HG03439 (cell line): ENCODE measurements at regions not wholly inside any gene's neighbourhood (a gene's known extent, or its start where the extent isn't known, plus 50 kb on each side); places are given as distances from the start of the nearest gene placed in this dataset.
"Not testable (repeated sequence)": the region's sequence is repeated elsewhere in the genome, so short reads cannot be mapped to it uniquely, and the experiment has no call there.

ENCODE experiments used
- ATAC-seq: cut with Tn5 transposase; IDR thresholded peaks from one replicate; pipeline ENCODE4 v1.9.1; 2021; ENCODE audit warnings: mild to moderate bottlenecking, moderate library complexity; ENCODE audit not compliant: unreplicated experiment

- ATAC-seq, result no peak
These were observed 621.9 kb upstream of the SPRY2 start for GRCh38 chr13:80962855-80963254.

GRCh38 chr13:80962173-80962572 lies 621.2 kb upstream of the SPRY2 start:
- ATAC-seq, result no peak

DNA sequence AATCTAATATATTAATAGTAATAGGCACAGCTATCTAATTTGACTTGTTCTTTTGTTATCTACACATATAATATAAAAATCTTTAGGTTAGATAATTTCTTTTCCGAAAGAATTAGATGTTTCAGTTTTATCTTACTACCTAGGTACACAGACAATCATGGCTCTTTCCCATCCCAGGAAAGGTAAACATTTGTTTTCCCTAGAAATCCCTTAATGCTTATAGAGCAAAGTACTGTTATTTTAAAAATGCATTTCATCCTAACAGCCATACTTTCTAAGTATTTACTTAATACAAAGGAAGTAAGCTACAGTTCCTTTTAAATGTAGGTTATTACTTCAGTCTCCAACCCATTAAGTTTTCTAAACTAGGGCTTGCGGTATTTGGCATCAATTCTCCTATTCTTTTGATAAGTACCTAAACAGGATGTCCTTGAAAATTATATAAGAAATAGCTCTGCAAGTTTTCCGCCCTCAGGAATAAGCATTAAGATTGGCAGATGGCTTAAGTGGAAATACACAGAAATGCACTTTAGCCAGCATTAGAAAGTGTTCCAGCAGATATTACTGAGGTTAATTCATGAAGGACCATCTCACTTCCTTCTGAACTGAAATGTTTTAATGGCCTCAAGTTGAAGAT lies 616.2 kb upstream of the SPRY2 start:
- no peak for ATAC-seq

- no peak for ATAC-seq
These were observed 614.6 kb upstream of the SPRY2 start for GRCh38 chr13:80955501-80955900.

GRCh38 chr13:80952158-80952557 lies 611.2 kb upstream of the SPRY2 start:
- ATAC-seq, result no peak

- ATAC-seq, result no peak
These were observed 605.3 kb upstream of the SPRY2 start for GRCh38 chr13:80946008-80946802.

- ATAC-seq, result no peak
These were observed 604.4 kb upstream of the SPRY2 start for GRCh38 chr13:80945328-80945727.

DNA sequence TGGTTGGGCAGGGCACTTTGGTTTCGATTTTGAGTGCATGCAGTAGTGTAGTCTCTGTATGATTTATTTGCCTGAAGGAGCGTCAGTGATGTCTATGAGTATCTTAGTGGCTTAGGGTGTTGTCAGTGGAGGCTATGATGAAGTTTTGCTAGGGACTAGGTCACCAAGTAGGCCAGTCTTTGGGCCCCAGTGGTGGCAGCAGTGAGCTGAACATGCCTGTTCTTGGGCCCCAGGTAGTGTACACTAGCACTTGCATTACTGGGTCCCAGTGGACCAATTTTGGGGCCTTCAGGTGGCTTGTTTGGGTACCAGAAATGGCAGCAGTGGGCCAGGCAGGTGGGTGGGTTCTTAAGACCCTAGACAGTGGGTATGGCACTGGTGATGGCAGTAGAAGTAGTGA lies 598.7 kb upstream of the SPRY2 start:
- no peak for ATAC-seq

GRCh38 chr13:80931766-80932165 lies 590.8 kb upstream of the SPRY2 start:
- no peak for ATAC-seq

DNA sequence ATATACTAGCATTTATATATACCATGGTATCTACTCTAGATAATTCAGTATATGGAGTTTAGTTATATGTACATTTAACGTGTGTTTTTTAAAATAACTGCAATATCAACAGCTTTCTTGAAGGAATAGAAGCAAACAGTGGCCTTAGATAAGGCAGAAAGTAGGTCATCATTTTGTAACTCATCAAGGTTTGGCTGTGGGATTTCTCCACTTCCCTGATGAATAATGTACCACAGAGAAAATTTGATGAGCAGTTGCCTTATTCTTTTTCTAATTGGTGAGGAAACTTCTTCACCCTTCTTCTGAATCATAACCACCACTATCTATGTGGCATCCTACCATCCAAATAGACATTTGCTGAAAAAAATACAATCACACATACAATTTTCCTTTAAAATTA lies 590.2 kb upstream of the SPRY2 start:
- no peak for ATAC-seq

DNA sequence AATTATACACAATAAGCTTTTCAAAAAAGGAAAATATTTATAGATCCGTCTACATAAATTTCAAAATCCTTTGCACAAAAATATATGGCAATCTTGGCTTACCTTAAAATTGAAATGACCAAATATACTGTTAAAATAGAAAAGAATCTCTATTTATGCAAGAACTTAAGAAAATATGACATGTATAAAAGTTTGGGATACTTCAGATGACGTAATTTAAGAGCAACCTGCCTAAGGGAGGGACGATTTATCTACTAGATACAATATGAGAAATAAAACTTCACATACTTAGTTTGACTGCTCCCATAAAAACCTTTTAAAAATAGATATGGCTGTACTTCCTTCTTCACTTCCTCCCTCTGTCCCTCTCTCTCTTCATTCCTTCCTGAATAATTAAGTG lies 587.3 kb upstream of the SPRY2 start:
- ATAC-seq, result no peak

DNA sequence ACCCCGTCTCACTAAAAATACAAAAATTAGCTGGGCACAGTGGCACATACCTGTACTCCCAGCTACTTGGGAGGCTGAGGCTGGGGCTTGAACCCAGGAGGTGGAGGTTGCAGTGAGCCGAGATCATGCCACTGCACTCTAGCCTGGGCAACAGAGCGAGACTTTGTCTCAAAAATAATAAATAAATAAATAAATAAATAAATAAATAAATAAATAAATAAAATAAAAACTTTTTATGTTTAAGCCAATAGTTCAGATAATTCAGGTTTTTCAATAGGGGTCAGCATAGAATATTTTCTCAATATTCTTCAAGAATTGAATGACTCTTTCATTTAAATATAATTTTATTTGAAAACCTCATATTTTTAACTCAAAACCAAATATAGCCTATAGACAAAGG lies 585.1 kb upstream of the SPRY2 start:
- ATAC-seq, result not testable (repeated sequence)

DNA sequence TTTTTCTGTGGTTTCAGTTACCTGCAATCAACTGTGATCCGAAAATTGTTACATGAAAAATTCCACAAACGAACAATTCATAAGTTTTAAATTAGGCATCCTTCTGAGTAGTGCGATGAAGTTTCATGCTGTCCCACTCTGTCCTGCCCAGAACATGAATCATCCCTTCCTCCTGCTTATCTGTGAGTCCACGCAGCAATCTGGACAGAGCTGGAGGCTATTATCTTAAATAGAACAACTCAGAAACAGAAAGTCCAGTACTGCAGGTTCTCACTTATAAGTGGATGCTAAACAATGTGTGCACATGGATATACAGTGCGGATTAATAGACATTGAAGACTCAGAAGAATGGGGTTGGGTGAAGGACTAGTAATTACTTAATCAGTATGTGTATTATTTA lies 583.7 kb upstream of the SPRY2 start:
- no peak for ATAC-seq

DNA sequence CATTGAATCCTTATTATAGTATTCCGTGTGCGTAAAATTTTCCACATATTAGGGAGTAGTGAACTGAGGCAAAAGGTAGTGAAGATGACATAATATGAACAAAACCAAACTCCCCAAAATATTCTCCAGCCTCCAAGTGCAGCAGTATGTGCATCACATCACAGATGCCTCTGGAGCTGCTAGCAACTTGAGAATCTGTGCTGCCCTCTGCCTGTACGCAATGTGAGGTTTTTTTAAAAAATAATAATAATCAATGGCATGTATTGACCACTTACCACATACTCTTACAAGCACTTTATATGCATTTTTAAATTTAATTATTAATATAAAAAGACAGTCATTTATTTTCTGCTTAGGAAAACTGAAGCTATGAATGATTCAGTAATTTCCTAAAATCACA lies 583.0 kb upstream of the SPRY2 start:
- ATAC-seq, result no peak

GRCh38 chr13:80921971-80922370 lies 581.0 kb upstream of the SPRY2 start:
- no peak for ATAC-seq

- no peak for ATAC-seq
These were observed 580.6 kb upstream of the SPRY2 start for GRCh38 chr13:80921541-80921940.

DNA sequence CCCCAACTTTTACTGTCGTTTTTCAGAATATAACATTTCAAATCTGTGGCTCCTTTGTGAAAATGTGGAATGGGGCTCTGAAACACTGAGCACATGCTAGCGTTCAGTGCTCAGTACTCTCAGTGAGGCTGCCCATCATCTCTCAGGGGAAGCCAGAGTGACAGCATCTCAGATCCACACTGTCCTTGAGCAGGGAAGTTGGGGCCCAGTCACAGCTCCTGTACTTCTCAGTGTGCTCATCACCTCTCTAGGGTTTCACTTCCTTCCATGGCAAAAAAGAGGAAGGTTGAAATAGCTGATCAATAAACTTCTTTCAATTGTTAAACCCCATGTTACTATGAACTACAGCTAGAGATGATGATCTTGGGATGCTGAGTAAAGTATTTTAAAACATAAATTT lies 565.9 kb upstream of the SPRY2 start:
- no peak for ATAC-seq

DNA sequence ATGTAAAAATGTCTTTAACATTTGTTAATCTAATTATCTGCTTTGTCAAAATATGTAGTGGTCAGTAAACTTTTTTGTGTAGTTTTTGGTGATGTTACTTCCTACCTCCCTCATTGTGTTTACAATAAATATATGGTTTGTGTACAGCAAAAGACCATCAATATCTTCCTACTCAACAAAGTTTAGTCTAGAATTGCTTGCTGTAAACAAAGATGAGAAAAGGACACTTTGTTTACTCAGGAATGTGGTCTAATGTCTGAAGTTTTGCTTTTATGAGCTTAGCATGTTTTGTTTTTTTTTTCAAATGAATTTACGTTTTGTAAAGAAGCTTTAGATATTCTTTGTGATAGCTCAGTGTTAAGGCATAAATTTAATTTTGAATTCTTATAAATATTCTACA lies 563.5 kb upstream of the SPRY2 start:
- ATAC-seq, result no peak

DNA sequence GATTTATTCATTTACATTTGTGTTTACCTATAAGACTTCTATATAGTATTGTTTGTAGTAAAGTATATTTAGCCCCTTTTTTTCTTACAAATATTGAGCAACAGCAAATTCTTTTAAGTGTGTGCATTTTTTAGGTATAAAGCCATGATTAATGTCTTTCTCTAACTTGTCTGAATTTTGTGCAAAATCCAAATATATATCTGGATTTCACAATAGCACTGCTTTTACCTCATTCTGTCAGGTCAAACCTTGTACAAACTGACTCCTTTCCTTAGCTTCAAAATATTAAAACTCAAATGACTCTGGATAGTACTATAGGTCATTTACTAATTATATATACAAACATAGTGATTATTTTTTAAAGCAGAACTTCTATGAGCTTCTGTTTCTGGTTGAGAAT lies 563.0 kb upstream of the SPRY2 start:
- no peak for ATAC-seq

- no peak for ATAC-seq
These were observed 560.6 kb upstream of the SPRY2 start for GRCh38 chr13:80901530-80901929.

GRCh38 chr13:80901111-80901510 lies 560.2 kb upstream of the SPRY2 start:
- ATAC-seq, result no peak

DNA sequence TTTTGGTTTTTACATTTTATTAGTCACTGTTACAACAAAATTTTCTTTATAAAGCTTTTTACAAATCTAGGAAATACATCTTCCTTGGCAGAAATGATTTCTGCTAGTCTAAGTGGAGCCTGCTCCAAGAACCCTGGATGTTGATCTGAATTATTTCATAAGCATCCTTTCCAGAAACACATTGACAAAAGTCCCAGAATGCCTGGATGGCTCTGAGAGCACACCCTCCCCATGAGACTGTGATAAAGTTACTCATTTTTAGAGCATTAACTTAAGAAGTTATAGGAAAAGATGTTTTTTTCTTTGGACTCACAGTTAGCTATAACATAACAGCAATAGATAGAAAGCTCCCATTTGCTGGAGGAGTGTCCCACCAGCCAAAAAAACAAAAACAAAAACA lies 559.6 kb upstream of the SPRY2 start:
- ATAC-seq, result no peak

- ATAC-seq, result not testable (repeated sequence)
These were observed 556.7 kb upstream of the SPRY2 start for GRCh38 chr13:80897641-80898040.
